ENCODE measurements at regions not wholly inside any gene's neighbourhood (a gene's known extent, or its start where the extent isn't known, plus 50 kb on each side); places are given as distances from the start of the nearest gene placed in this dataset.

GRCh38 chr15:35210370-35210769 lies 125.3 kb upstream of the NANOGP8 start:
- no peak for TF ChIP-seq CTCF (IDR thresholded peaks at IDR 0.05; ENCODE audit: insufficient read depth, missing control alignments)
- DNase-seq (ENCODE audit: insufficient read length, low spot score) (no peak), FAIRE-seq (no peak)

- FAIRE-seq (no peak), DNase-seq (ENCODE audit: insufficient read length, low spot score) (no peak)
- no peak for TF ChIP-seq CTCF (IDR thresholded peaks at IDR 0.05; ENCODE audit: insufficient read depth, missing control alignments)
These were observed 124.7 kb upstream of the NANOGP8 start for GRCh38 chr15:35209838-35210237.

GRCh38 chr15:35208353-35208752 lies 123.3 kb upstream of the NANOGP8 start:
- no peak for TF ChIP-seq CTCF (IDR thresholded peaks at IDR 0.05; ENCODE audit: insufficient read depth, missing control alignments)
- no peak for DNase-seq (ENCODE audit: insufficient read length, low spot score)

GRCh38 chr15:35206060-35206675 lies 121.1 kb upstream of the NANOGP8 start:
- DNase-seq (ENCODE audit: insufficient read length, low spot score) (no peak), FAIRE-seq (no peak)
- peak; percentile 38 for TF ChIP-seq CTCF (IDR thresholded peaks at IDR 0.05; ENCODE audit: insufficient read depth, missing control alignments)

More at GRCh38 chr15:35208353-35208752, 123.3 kb upstream of the NANOGP8 start:
- no peak for FAIRE-seq

GRCh38 chr15:35198197-35198596 lies 113.1 kb upstream of the NANOGP8 start:
- no peak for TF ChIP-seq CTCF (IDR thresholded peaks at IDR 0.05; ENCODE audit: insufficient read depth, missing control alignments)
- DNase-seq (ENCODE audit: insufficient read length, low spot score) (no peak), FAIRE-seq (no peak)

- no peak for FAIRE-seq
- no peak for TF ChIP-seq CTCF (IDR thresholded peaks at IDR 0.05; ENCODE audit: insufficient read depth, missing control alignments)
- no peak for DNase-seq (ENCODE audit: insufficient read length, low spot score)
These were observed 112.7 kb upstream of the NANOGP8 start for GRCh38 chr15:35197754-35198153.

GRCh38 chr15:35197306-35197705 lies 112.2 kb upstream of the NANOGP8 start:
- DNase-seq (ENCODE audit: insufficient read length, low spot score) (no peak), FAIRE-seq (no peak)
- TF ChIP-seq CTCF (IDR thresholded peaks at IDR 0.05; ENCODE audit: insufficient read depth, missing control alignments), result no peak
